Peyer's patch (tissue), 4 donors: ENCODE measurements at regions not wholly inside any gene's neighbourhood (a gene's known extent, or its start where the extent isn't known, plus 50 kb on each side); places are given as distances from the start of the nearest gene placed in this dataset.

Experiments
- CTCF ChIP-seq, 6 experiments: fragments of 450-650 bp in 4 of 6; fragments of 200-600 bp in 2 of 6; sonication (generic) in 1 of 6; IDR thresholded peaks; one replicate each; pipeline ENCODE4 v1.5.1; 2017 to 2019; ENCODE audit warnings: antibody characterized with exemption in 6 of 6, mild to moderate bottlenecking in 3 of 6, moderate library complexity in 1 of 6
- POLR2A ChIP-seq, 2 donors: fragments of 450-650 bp; IDR thresholded peaks; one replicate each; pipeline ENCODE4 v1.5.1; 2017; ENCODE audit warnings: antibody characterized with exemption in 2 of 2, mild to moderate bottlenecking in 2 of 2, moderate library complexity in 2 of 2

- TF ChIP-seq POLR2A (IDR thresholded peaks at IDR 0.05) (no peak), CTCF (IDR thresholded peaks at IDR 0.05) (no peak)
Measured at GRCh38 chr3:168267179-168267578, 171.5 kb upstream of the GOLIM4 start.
